H1 (cell line): ENCODE measurements at regions not wholly inside any gene's neighbourhood (a gene's known extent, or its start where the extent isn't known, plus 50 kb on each side); places are given as distances from the start of the nearest gene placed in this dataset.

ENCODE experiments used
- CTCF ChIA-PET: fragments of 300-600 bp; sonication (Branson Sonifier 250); formaldehyde crosslinking; loops from one replicate; lab custom pipeline; 2021; ENCODE audit not compliant: partially characterized antibody; lab: Charles Lee
- POLR2A ChIA-PET: fragments of 300-600 bp; sonication (Branson Sonifier 250); formaldehyde crosslinking; loops from one replicate; lab custom pipeline; 2021; ENCODE audit warnings: inconsistent platforms; ENCODE audit not compliant: partially characterized antibody; lab: Charles Lee
- DNase-seq, 2 experiments: peaks; one replicate each; pipeline versions ENCODE4 v3.0.0 to v3.0.0-alpha.2; 2010 to 2022; ENCODE audit warnings: low spot score in 2 of 2, low read depth in 1 of 2, mixed read lengths in 1 of 2
- FAIRE-seq: peaks from 2 replicates; lab custom pipeline; 2011; peaks lifted over from hg19 to GRCh38; lab: Jason Lieb, UNC
- H2AFZ ChIP-seq: 2 replicates; pipeline ENCODE4 v1.8.1; 2012; ENCODE audit warnings: low read length, inconsistent platforms
- H2AK5ac ChIP-seq: 2 replicates; pipeline ENCODE4 v1.6.1; 2013; ENCODE audit warnings: low read depth, low read length
- H2BK120ac ChIP-seq: replicated peaks from 2 replicates; pipeline ENCODE3; 2013; ENCODE audit warnings: low read depth, low read length, inconsistent platforms
- H2BK12ac ChIP-seq: 2 replicates; pipeline ENCODE4 v1.6.1; 2013; ENCODE audit warnings: low read depth, low read length
- H2BK15ac ChIP-seq: 2 replicates; pipeline ENCODE4 v1.6.1; 2013; ENCODE audit warnings: low read length
- H2BK20ac ChIP-seq: 2 replicates; pipeline ENCODE4 v1.6.1; 2013; ENCODE audit warnings: low read length
- H2BK5ac ChIP-seq: 2 replicates; pipeline ENCODE4 v1.6.1; 2013; ENCODE audit warnings: low read depth, low read length
- H3K14ac ChIP-seq: 2 replicates; pipeline ENCODE4 v1.6.1; 2013; ENCODE audit warnings: inconsistent platforms; ENCODE audit not compliant: insufficient read length
- H3K18ac ChIP-seq: 2 replicates; pipeline ENCODE4 v1.6.1; 2013; ENCODE audit warnings: low read length; ENCODE audit errors: extremely low read depth
- H3K23ac ChIP-seq: 2 replicates; pipeline ENCODE4 v1.6.1; 2013; ENCODE audit warnings: inconsistent platforms; ENCODE audit not compliant: insufficient read length
- H3K23me2 ChIP-seq: 2 replicates; pipeline ENCODE4 v1.6.1; 2013; ENCODE audit warnings: low read depth, low read length
- H3K27ac ChIP-seq: 2 replicates; pipeline ENCODE4 v1.6.1; 2011; ENCODE audit warnings: low read depth, low read length, inconsistent platforms
- H3K27me3 ChIP-seq, 4 experiments: replicated peaks in 1 of 4; 1 replicate in 1 of 4; 2 replicates in 3 of 4; pipeline versions ENCODE4 v1.6.1 to v1.8.1; 2011 to 2013; ENCODE audit warnings: low read length in 3 of 4, mild to moderate bottlenecking in 3 of 4, inconsistent platforms in 2 of 4, mixed read lengths in 2 of 4, moderate library complexity in 1 of 4; ENCODE audit not compliant: control insufficient read depth in 3 of 4, insufficient read depth in 3 of 4; ENCODE audit errors: extremely low read depth in 1 of 4
- H3K36me3 ChIP-seq, 4 experiments: 2 replicates each; pipeline versions ENCODE4 v1.6.1 to v1.8.1; 2011 to 2013; ENCODE audit warnings: mild to moderate bottlenecking in 4 of 4, low read length in 3 of 4, moderate library complexity in 2 of 4, control low read depth in 1 of 4, inconsistent platforms in 1 of 4; ENCODE audit not compliant: insufficient read depth in 4 of 4, control insufficient read depth in 2 of 4
- H3K4ac ChIP-seq: replicated peaks from 2 replicates; pipeline ENCODE3; 2013; ENCODE audit warnings: low read length, low read depth, mixed read lengths, inconsistent platforms; ENCODE audit not compliant: insufficient read length
- H3K4me1 ChIP-seq, 4 experiments: replicated peaks in 1 of 4; 1 replicate in 1 of 4; 2 replicates in 3 of 4; pipeline versions ENCODE4 v1.6.1 to v1.8.1; 2011 to 2013; ENCODE audit warnings: low read length in 3 of 4, inconsistent platforms in 2 of 4, mixed read lengths in 1 of 4; ENCODE audit not compliant: insufficient read depth in 4 of 4, control insufficient read depth in 3 of 4
- H3K4me2 ChIP-seq, 2 experiments: 2 replicates each; pipeline versions ENCODE4 v1.6.1 to v1.8.1; 2011 to 2013; ENCODE audit warnings: low read depth in 2 of 2, low read length in 2 of 2, control low read depth in 1 of 2, inconsistent platforms in 1 of 2, mild to moderate bottlenecking in 1 of 2; ENCODE audit not compliant: insufficient read depth in 1 of 2
- H3K4me3 ChIP-seq, 4 experiments: fragments of 200-600, 300-600 bp in 1 of 4; sonication (generic), shearing (Covaris generic), sonication (Bioruptor Twin) in 1 of 4; 2 replicates each; pipeline versions ENCODE4 v1.5.1 to v1.8.1; 2011 to 2016; ENCODE audit warnings: low read length in 4 of 4, low read depth in 3 of 4, control low read depth in 2 of 4, inconsistent platforms in 2 of 4, mild to moderate bottlenecking in 2 of 4, mixed read lengths in 1 of 4, moderate library complexity in 1 of 4; ENCODE audit not compliant: insufficient read depth in 2 of 4; ENCODE audit errors: extremely low read depth in 1 of 4
- H3K56ac ChIP-seq: replicated peaks from 2 replicates; pipeline ENCODE3; 2013; ENCODE audit warnings: low read depth, mild to moderate bottlenecking, mixed read lengths, low read length, inconsistent platforms; ENCODE audit not compliant: insufficient read length
- H3K79me1 ChIP-seq: 2 replicates; pipeline ENCODE4 v1.6.1; 2013; ENCODE audit warnings: low read depth, low read length, control low read depth
- H3K79me2 ChIP-seq, 2 experiments: 2 replicates each; pipeline versions ENCODE4 v1.6.1 to v1.8.1; 2012 to 2013; ENCODE audit warnings: low read length in 2 of 2, mild to moderate bottlenecking in 2 of 2, inconsistent platforms in 1 of 2; ENCODE audit not compliant: insufficient read depth in 2 of 2, control insufficient read depth in 1 of 2
- H3K9ac ChIP-seq, 4 experiments: replicated peaks in 1 of 4; 1 replicate in 1 of 4; 2 replicates in 3 of 4; pipeline versions ENCODE4 v1.6.1 to v1.8.1; 2011 to 2013; ENCODE audit warnings: low read depth in 3 of 4, low read length in 3 of 4, control low read depth in 2 of 4, mild to moderate bottlenecking in 2 of 4, moderate library complexity in 2 of 4, inconsistent platforms in 1 of 4; ENCODE audit errors: extremely low read depth in 1 of 4
- H3K9me3 ChIP-seq, 2 experiments: 2 replicates each; pipeline versions ENCODE4 v1.6.1 to v1.8.1; 2012 to 2013; ENCODE audit warnings: mild to moderate bottlenecking in 2 of 2, moderate library complexity in 2 of 2, control low read depth in 1 of 2, inconsistent platforms in 1 of 2, low read depth in 1 of 2, low read length in 1 of 2, mixed read lengths in 1 of 2; ENCODE audit not compliant: insufficient read depth in 2 of 2
- H4K20me1 ChIP-seq, 2 experiments: replicated peaks in 1 of 2; 2 replicates each; pipeline versions ENCODE3 to v1.8.1; 2011 to 2013; ENCODE audit warnings: inconsistent platforms in 2 of 2, low read length in 2 of 2, mild to moderate bottlenecking in 1 of 2; ENCODE audit not compliant: insufficient read depth in 2 of 2, control insufficient read depth in 1 of 2
- H4K5ac ChIP-seq: 2 replicates; pipeline ENCODE4 v1.6.1; 2013; ENCODE audit warnings: low read length, low read depth, mixed read lengths, inconsistent platforms; ENCODE audit not compliant: insufficient read length
- H4K8ac ChIP-seq: 2 replicates; pipeline ENCODE4 v1.8.0; 2013; ENCODE audit warnings: mild to moderate bottlenecking, moderate library complexity, low read length, inconsistent platforms; ENCODE audit not compliant: insufficient read depth; ENCODE audit errors: extremely low read depth
- H4K91ac ChIP-seq: replicated peaks from 2 replicates; pipeline ENCODE3; 2013; ENCODE audit warnings: low read length, mixed read lengths, inconsistent platforms; ENCODE audit not compliant: insufficient read length
- GABPA ChIP-seq: IDR thresholded peaks from 2 replicates; pipeline ENCODE4 v1.6.1; 2011; ENCODE audit warnings: mild to moderate bottlenecking, low read length, moderate library complexity, borderline replicate concordance; ENCODE audit not compliant: insufficient read depth
- KDM1A ChIP-seq: fragments of 200-600, 300-600 bp; sonication (generic); IDR thresholded peaks from 2 replicates; pipeline ENCODE4 v1.7.1; 2016; ENCODE audit warnings: mild to moderate bottlenecking, low read length, borderline replicate concordance
- WGBS, 2 experiments: shearing (Covaris generic) in 1 of 2; methylation state at CpG; one replicate each; pipeline versions ENCODE4 v1.1.6 to v1.1.7; 2013 to 2015; ENCODE audit warnings: low lambda C conversion rate in 2 of 2, mixed read lengths in 2 of 2, inconsistent platforms in 1 of 2, low coverage in 1 of 2, missing lambda C conversion rate in 1 of 2; ENCODE audit not compliant: insufficient replicate concordance in 2 of 2, insufficient coverage in 1 of 2, insufficient read length in 1 of 2; ENCODE audit errors: extremely low coverage in 1 of 2, missing lambda C conversion rate in 1 of 2; 5-methylcytosine and 5-hydroxymethylcytosine counted together

DNA sequence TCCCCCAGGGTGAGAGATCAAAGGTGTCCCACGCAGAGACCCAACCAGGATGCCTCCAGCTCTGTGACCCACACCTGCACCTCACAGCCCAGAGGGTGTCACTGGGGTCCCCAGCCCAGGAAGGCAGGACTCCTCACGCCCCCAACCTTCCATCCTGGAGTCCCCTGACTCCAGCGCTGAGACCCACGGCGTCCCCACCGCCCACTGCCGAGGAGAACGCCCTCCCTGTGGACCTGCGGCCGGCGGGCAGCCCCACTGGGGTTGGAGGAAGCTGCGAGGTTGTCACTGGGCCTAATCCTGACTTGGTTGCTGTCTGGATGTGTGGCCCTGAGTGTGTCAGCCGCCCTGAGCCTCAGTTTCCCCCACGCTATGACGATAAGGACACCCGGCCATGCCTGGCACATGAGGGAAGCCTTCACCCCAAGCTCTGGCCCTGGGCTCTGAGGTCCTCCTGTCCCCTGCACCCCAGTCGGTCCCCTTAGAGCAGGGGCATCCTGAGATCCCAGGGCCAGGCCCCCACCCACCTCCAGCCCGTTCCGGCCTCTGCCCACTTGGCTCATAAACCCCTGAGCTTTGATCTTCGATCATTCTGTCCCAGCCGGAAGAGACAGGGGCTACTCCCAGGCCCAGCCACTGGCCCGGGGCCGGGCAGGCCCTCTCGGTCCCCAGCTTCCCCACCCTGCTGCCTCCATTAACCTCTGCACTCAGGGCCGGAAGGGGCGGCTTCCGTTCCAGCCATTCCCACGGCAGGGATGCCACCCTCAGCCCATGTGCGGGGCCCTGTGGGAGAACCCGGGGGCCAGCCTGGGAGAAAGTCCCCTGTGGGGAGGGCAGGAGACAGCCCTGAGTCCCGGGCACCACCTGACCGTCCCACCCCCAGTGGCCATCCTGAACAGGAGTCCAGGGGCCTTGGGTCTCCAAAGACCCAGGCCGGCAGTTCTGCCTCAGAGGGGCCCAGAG is 113.2 kb downstream of the MICALL2 start:
- POLR2A ChIA-PET = no interaction called here
- H3K9me3 ChIP-seq = no peaks in the 10 kb centered on the region
- H2AFZ ChIP-seq = no peak overlapping the region
- H2BK12ac ChIP-seq = no peak overlapping the region
- H3K18ac ChIP-seq = no peak overlapping the region
- no peaks in the 10 kb centered on the region for H3K4me1 ChIP-seq
- 90% methylated on average over 32 of the region's 33 CpGs; no CpG with 5 or more reads in 1 of the 2 experiments for WGBS, 2 experiments
- H2AK5ac ChIP-seq = no peak overlapping the region; the same call in 1 of the 2 replicates
- H2BK120ac ChIP-seq = no peak overlapping the region
- H2BK15ac ChIP-seq = 0 out of 2 replicates have a peak overlapping the region, but pooled peaks have one; percentile 46
- H3K56ac ChIP-seq = no peak overlapping the region
- no peak overlapping the region for H3K23ac ChIP-seq
- H3K4me2 ChIP-seq = no peak overlapping the region
- DNase-seq = no peak
- H3K4ac ChIP-seq = no peak overlapping the region
- peak overlapping the region; percentile 51; the same call in 1 of the 2 replicates for H4K8ac ChIP-seq
- H3K23me2 ChIP-seq = no peaks in the 10 kb centered on the region
- no peak overlapping the region for H3K4me3 ChIP-seq
- no peak overlapping the region for H2BK5ac ChIP-seq
- H3K36me3 ChIP-seq = no peaks in the 10 kb centered on the region
- CTCF ChIA-PET = interaction anchor here (1.6 kb wide), 1 partner anchor 8 kb away, joined by 4 read pairs; no protein-coding TSS in a partner anchor
- H3K14ac ChIP-seq = no peak overlapping the region
- no peaks in the 10 kb centered on the region for H3K27me3 ChIP-seq
- H4K91ac ChIP-seq = no peak overlapping the region
- H3K79me2 ChIP-seq = no peaks in the 10 kb centered on the region
- H3K27ac ChIP-seq = no peak overlapping the region; the same call in 1 of the 2 replicates
- no peaks in the 10 kb centered on the region for H3K79me1 ChIP-seq
- H4K20me1 ChIP-seq = no peaks in the 10 kb centered on the region
- H2BK20ac ChIP-seq = no peak overlapping the region
- no peak for FAIRE-seq
- no peak overlapping the region for H4K5ac ChIP-seq
- H3K9ac ChIP-seq = no peak overlapping the region
- no peak for TF ChIP-seq KDM1A
- no peak for TF ChIP-seq GABPA
